ENCODE measurements at regions not wholly inside any gene's neighbourhood (a gene's known extent, or its start where the extent isn't known, plus 50 kb on each side); places are given as distances from the start of the nearest gene placed in this dataset.

GRCh38 chr12:118548887-118549509 is 172.6 kb downstream of the SUDS3 start:
- no peaks in the 10 kb centered on the region for H3K36me3 ChIP-seq (ENCODE audit: control insufficient read depth in 2 of 2, insufficient read depth in 2 of 2, low read length in 1 of 2)
- H3K27me3 ChIP-seq (ENCODE audit: control insufficient read depth in 1 of 2, insufficient read depth in 2 of 2, low read length in 2 of 2) = no peaks in the 10 kb centered on the region
- H3K9me3 ChIP-seq (ENCODE audit: control insufficient read depth in 2 of 2, insufficient read depth in 1 of 2, low read depth in 1 of 2, low read length in 1 of 2) = no peaks in the 10 kb centered on the region
- H3K4me3 ChIP-seq (ENCODE audit: low read depth in 1 of 2, low read length in 2 of 2) = no peak overlapping the region
- 71 to 73% methylated on average over 4 of the region's 4 CpGs for WGBS, 2 donors
- H3K4me1 ChIP-seq (ENCODE audit: control insufficient read depth in 2 of 2, insufficient read depth in 2 of 2, low read length in 1 of 2) = no peaks in the 10 kb centered on the region
- no peak overlapping the region for H3K27ac ChIP-seq (ENCODE audit: low read depth in 2 of 2, low read length in 1 of 2)

GRCh38 chr12:118549510-118549980 is 173.2 kb downstream of the SUDS3 start:
- Histone ChIP-seq H3K36me3 (ENCODE audit: control insufficient read depth in 2 of 2, insufficient read depth in 2 of 2, low read length in 1 of 2) (no peaks in the 10 kb centered on the region), H3K9me3 (ENCODE audit: control insufficient read depth in 2 of 2, insufficient read depth in 1 of 2, low read depth in 1 of 2, low read length in 1 of 2) (no peaks in the 10 kb centered on the region), H3K4me3 (ENCODE audit: low read depth in 1 of 2, low read length in 2 of 2) (no peak overlapping the region), H3K27ac (ENCODE audit: low read depth in 2 of 2, low read length in 1 of 2) (no peak overlapping the region), H3K27me3 (ENCODE audit: control insufficient read depth in 1 of 2, insufficient read depth in 2 of 2, low read length in 2 of 2) (no peaks in the 10 kb centered on the region), H3K4me1 (ENCODE audit: control insufficient read depth in 2 of 2, insufficient read depth in 2 of 2, low read length in 1 of 2) (no peaks in the 10 kb centered on the region)
- 57 to 62% methylated on average over 8 of the region's 8 CpGs for WGBS, 2 donors

GRCh38 chr12:118553856-118554504 is 177.6 kb downstream of the SUDS3 start:
- Histone ChIP-seq H3K27ac (ENCODE audit: low read depth in 2 of 2, low read length in 1 of 2) (no peak overlapping the region), H3K27me3 (ENCODE audit: control insufficient read depth in 1 of 2, insufficient read depth in 2 of 2, low read length in 2 of 2) (no peaks in the 10 kb centered on the region), H3K4me1 (ENCODE audit: control insufficient read depth in 2 of 2, insufficient read depth in 2 of 2, low read length in 1 of 2) (no peaks in the 10 kb centered on the region), H3K4me3 (ENCODE audit: low read depth in 1 of 2, low read length in 2 of 2) (no peak overlapping the region), H3K9me3 (ENCODE audit: control insufficient read depth in 2 of 2, insufficient read depth in 1 of 2, low read depth in 1 of 2, low read length in 1 of 2) (no peaks in the 10 kb centered on the region), H3K36me3 (ENCODE audit: control insufficient read depth in 2 of 2, insufficient read depth in 2 of 2, low read length in 1 of 2) (no peaks in the 10 kb centered on the region)
- WGBS, 2 donors = 71 to 72% methylated on average over 5 of the region's 5 CpGs

- H3K9me3 ChIP-seq (ENCODE audit: control insufficient read depth in 2 of 2, insufficient read depth in 1 of 2, low read depth in 1 of 2, low read length in 1 of 2) = no peaks in the 10 kb centered on the region
- WGBS, 2 donors = 71 to 76% methylated on average over 4 of the region's 4 CpGs
Measured at GRCh38 chr12:118558941-118559340, 182.6 kb downstream of the SUDS3 start.

GRCh38 chr12:118560733-118561132 is 184.4 kb downstream of the SUDS3 start:
- 61 to 65% methylated on average over 4 of the region's 4 CpGs for WGBS, 2 donors
- Histone ChIP-seq H3K27me3 (ENCODE audit: control insufficient read depth in 1 of 2, insufficient read depth in 2 of 2, low read length in 2 of 2) (no peaks in the 10 kb centered on the region), H3K4me1 (ENCODE audit: control insufficient read depth in 2 of 2, insufficient read depth in 2 of 2, low read length in 1 of 2) (no peaks in the 10 kb centered on the region), H3K36me3 (ENCODE audit: control insufficient read depth in 2 of 2, insufficient read depth in 2 of 2, low read length in 1 of 2) (no peaks in the 10 kb centered on the region), H3K4me3 (ENCODE audit: low read depth in 1 of 2, low read length in 2 of 2) (no peak overlapping the region), H3K9me3 (ENCODE audit: control insufficient read depth in 2 of 2, insufficient read depth in 1 of 2, low read depth in 1 of 2, low read length in 1 of 2) (no peaks in the 10 kb centered on the region), H3K27ac (ENCODE audit: low read depth in 2 of 2, low read length in 1 of 2) (no peak overlapping the region)

More at GRCh38 chr12:118558941-118559340, 182.6 kb downstream of the SUDS3 start:
- H3K27me3 ChIP-seq (ENCODE audit: control insufficient read depth in 1 of 2, insufficient read depth in 2 of 2, low read length in 2 of 2) = no peaks in the 10 kb centered on the region
- H3K36me3 ChIP-seq (ENCODE audit: control insufficient read depth in 2 of 2, insufficient read depth in 2 of 2, low read length in 1 of 2) = no peaks in the 10 kb centered on the region
- H3K4me1 ChIP-seq (ENCODE audit: control insufficient read depth in 2 of 2, insufficient read depth in 2 of 2, low read length in 1 of 2) = no peaks in the 10 kb centered on the region
- no peak overlapping the region for H3K27ac ChIP-seq (ENCODE audit: low read depth in 2 of 2, low read length in 1 of 2)
- H3K4me3 ChIP-seq (ENCODE audit: low read depth in 1 of 2, low read length in 2 of 2) = no peak overlapping the region

GRCh38 chr12:118571730-118572129 is 195.4 kb downstream of the SUDS3 start:
- Histone ChIP-seq H3K9me3 (ENCODE audit: control insufficient read depth in 2 of 2, insufficient read depth in 1 of 2, low read depth in 1 of 2, low read length in 1 of 2) (no peaks in the 10 kb centered on the region), H3K27ac (ENCODE audit: low read depth in 2 of 2, low read length in 1 of 2) (no peak overlapping the region), H3K36me3 (ENCODE audit: control insufficient read depth in 2 of 2, insufficient read depth in 2 of 2, low read length in 1 of 2) (no peaks in the 10 kb centered on the region), H3K4me3 (ENCODE audit: low read depth in 1 of 2, low read length in 2 of 2) (no peak overlapping the region), H3K27me3 (ENCODE audit: control insufficient read depth in 1 of 2, insufficient read depth in 2 of 2, low read length in 2 of 2) (no peaks in the 10 kb centered on the region), H3K4me1 (ENCODE audit: control insufficient read depth in 2 of 2, insufficient read depth in 2 of 2, low read length in 1 of 2) (no peaks in the 10 kb centered on the region)
- WGBS, 2 donors = 82 to 86% methylated on average over 5 of the region's 5 CpGs

GRCh38 chr12:118574288-118574687 is 197.9 kb downstream of the SUDS3 start:
- Histone ChIP-seq H3K36me3 (ENCODE audit: control insufficient read depth in 2 of 2, insufficient read depth in 2 of 2, low read length in 1 of 2) (no peaks in the 10 kb centered on the region), H3K9me3 (ENCODE audit: control insufficient read depth in 2 of 2, insufficient read depth in 1 of 2, low read depth in 1 of 2, low read length in 1 of 2) (no peaks in the 10 kb centered on the region), H3K4me1 (ENCODE audit: control insufficient read depth in 2 of 2, insufficient read depth in 2 of 2, low read length in 1 of 2) (no peaks in the 10 kb centered on the region), H3K4me3 (ENCODE audit: low read depth in 1 of 2, low read length in 2 of 2) (no peak overlapping the region), H3K27ac (ENCODE audit: low read depth in 2 of 2, low read length in 1 of 2) (no peak overlapping the region), H3K27me3 (ENCODE audit: control insufficient read depth in 1 of 2, insufficient read depth in 2 of 2, low read length in 2 of 2) (no peaks in the 10 kb centered on the region)
- 67 to 78% methylated on average over 3 of the region's 3 CpGs for WGBS, 2 donors

- WGBS, 2 donors = 78 to 79% methylated on average over 2 of the region's 2 CpGs
- Histone ChIP-seq H3K27me3 (ENCODE audit: control insufficient read depth in 1 of 2, insufficient read depth in 2 of 2, low read length in 2 of 2) (no peaks in the 10 kb centered on the region), H3K4me1 (ENCODE audit: control insufficient read depth in 2 of 2, insufficient read depth in 2 of 2, low read length in 1 of 2) (no peaks in the 10 kb centered on the region), H3K4me3 (ENCODE audit: low read depth in 1 of 2, low read length in 2 of 2) (no peak overlapping the region), H3K9me3 (ENCODE audit: control insufficient read depth in 2 of 2, insufficient read depth in 1 of 2, low read depth in 1 of 2, low read length in 1 of 2) (no peaks in the 10 kb centered on the region), H3K27ac (ENCODE audit: low read depth in 2 of 2, low read length in 1 of 2) (no peak overlapping the region), H3K36me3 (ENCODE audit: control insufficient read depth in 2 of 2, insufficient read depth in 2 of 2, low read length in 1 of 2) (no peaks in the 10 kb centered on the region)
Measured at GRCh38 chr12:118575730-118576129, 199.4 kb downstream of the SUDS3 start.

GRCh38 chr12:118581371-118581770 is 205.0 kb downstream of the SUDS3 start:
- Histone ChIP-seq H3K4me1 (ENCODE audit: control insufficient read depth in 2 of 2, insufficient read depth in 2 of 2, low read length in 1 of 2) (no peaks in the 10 kb centered on the region), H3K36me3 (ENCODE audit: control insufficient read depth in 2 of 2, insufficient read depth in 2 of 2, low read length in 1 of 2) (no peaks in the 10 kb centered on the region), H3K9me3 (ENCODE audit: control insufficient read depth in 2 of 2, insufficient read depth in 1 of 2, low read depth in 1 of 2, low read length in 1 of 2) (no peaks in the 10 kb centered on the region), H3K27me3 (ENCODE audit: control insufficient read depth in 1 of 2, insufficient read depth in 2 of 2, low read length in 2 of 2) (no peaks in the 10 kb centered on the region), H3K27ac (ENCODE audit: low read depth in 2 of 2, low read length in 1 of 2) (no peak overlapping the region), H3K4me3 (ENCODE audit: low read depth in 1 of 2, low read length in 2 of 2) (no peak overlapping the region)
- 34 to 57% methylated on average over 1 of the region's 1 CpG for WGBS, 2 donors

GRCh38 chr12:118582863-118583262 is 206.5 kb downstream of the SUDS3 start:
- WGBS, 2 donors = 56 to 68% methylated on average over 4 of the region's 4 CpGs
- Histone ChIP-seq H3K9me3 (ENCODE audit: control insufficient read depth in 2 of 2, insufficient read depth in 1 of 2, low read depth in 1 of 2, low read length in 1 of 2) (no peaks in the 10 kb centered on the region), H3K4me3 (ENCODE audit: low read depth in 1 of 2, low read length in 2 of 2) (no peak overlapping the region)

More at GRCh38 chr12:118582863-118583262, 206.5 kb downstream of the SUDS3 start:
- no peak overlapping the region for H3K27ac ChIP-seq (ENCODE audit: low read depth in 2 of 2, low read length in 1 of 2)
- H3K27me3 ChIP-seq (ENCODE audit: control insufficient read depth in 1 of 2, insufficient read depth in 2 of 2, low read length in 2 of 2) = no peaks in the 10 kb centered on the region
- no peaks in the 10 kb centered on the region for H3K36me3 ChIP-seq (ENCODE audit: control insufficient read depth in 2 of 2, insufficient read depth in 2 of 2, low read length in 1 of 2)
- no peaks in the 10 kb centered on the region for H3K4me1 ChIP-seq (ENCODE audit: control insufficient read depth in 2 of 2, insufficient read depth in 2 of 2, low read length in 1 of 2)

All from esophagus (tissue), 2 donors.